T-helper 1 cell treated with Interleukin-12 subunit alpha and Interleukin-12 subunit beta and Interleukin-4 antibody, amounts not matched to agents 30 ng/mL and 1 ng/mL, for 36 hours (primary cell): ENCODE measurements at regions not wholly inside any gene's neighbourhood (a gene's known extent, or its start where the extent isn't known, plus 50 kb on each side); places are given as distances from the start of the nearest gene placed in this dataset.

Experiments used
- intact Hi-C: fragments of 100-400 bp; cut with micrococcal nuclease; formaldehyde crosslinking; loops from one replicate; pipeline ENCODE4 v1.15.1; 2024

DNA sequence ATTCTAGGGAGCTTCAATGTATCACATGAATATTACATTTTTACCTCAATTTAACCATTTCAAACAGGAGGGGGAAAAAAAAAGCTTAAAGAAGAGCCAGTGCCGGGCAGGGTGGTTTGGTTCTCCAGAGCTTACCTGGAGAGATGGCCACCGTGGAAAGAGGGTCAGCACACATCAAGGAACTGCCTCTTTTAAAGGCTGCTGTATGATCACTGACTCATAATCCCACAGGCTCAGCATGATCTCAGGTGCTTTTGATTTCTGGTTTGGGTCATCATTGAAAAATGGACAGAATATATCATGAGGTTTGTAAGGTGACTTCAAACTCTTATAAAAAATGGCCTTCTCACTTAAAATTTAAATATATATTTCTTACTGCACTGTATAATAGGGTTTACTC is 67.5 kb upstream of the MDFIC start:
- intact Hi-C loops = no loop called here

DNA sequence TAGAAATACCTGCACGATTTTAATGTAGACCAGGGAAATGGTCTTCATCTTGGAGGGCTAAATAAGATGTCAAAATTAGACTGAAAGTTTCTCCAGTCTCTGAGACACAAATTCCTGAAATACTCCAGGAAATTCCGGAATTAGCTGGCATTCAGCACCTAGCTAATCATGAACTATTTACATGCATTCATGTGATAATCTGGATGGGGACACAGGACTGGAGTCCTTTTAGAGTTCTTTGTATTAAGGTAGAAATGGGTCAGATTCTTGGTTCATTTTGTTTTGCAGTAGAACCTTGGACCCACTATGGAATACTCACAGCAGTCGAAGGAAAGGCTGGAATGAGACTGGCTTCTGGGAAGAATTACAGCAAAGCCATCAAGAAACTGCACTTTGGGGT is 65.3 kb upstream of the MDFIC start:
- intact Hi-C loops = no loop called here

DNA sequence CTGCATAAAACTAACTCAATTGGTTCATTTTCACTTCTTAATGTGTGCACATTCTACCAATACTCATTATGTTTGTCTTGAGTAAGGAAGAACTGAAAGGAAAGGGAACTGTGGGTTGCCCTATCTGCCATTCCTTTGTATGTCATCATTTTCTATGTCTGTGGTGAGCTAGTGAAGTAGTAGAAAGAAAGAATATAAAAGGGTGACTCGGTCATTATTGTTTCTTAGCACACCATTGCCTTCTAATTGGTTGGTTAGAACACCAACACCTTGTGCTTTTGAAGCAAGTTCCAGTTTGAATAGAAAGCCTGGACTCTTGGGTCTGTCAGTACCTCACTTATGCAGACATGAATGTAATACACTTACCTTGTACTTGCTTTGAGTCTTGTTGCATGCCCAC is 64.3 kb upstream of the MDFIC start:
- intact Hi-C loops = no loop called here

DNA sequence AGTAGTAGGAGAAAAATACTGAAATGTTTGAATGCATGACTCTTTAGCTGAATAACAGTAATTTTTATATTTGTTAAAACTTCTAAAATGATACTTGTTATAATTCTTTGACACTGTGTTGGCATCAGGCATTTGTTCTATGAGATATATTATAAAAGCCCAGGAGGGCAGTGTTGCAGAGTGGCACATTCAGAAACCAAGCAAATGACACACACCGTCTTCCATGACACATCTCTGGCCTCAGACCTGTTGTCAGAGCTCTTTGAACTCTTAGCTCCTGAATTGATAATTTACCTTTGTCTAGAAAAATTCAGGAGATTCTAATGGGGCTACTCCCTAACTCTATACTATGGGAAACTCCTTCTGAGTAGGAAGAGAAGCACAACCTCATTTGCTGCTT is 62.4 kb upstream of the MDFIC start:
- intact Hi-C loops = no loop called here

DNA sequence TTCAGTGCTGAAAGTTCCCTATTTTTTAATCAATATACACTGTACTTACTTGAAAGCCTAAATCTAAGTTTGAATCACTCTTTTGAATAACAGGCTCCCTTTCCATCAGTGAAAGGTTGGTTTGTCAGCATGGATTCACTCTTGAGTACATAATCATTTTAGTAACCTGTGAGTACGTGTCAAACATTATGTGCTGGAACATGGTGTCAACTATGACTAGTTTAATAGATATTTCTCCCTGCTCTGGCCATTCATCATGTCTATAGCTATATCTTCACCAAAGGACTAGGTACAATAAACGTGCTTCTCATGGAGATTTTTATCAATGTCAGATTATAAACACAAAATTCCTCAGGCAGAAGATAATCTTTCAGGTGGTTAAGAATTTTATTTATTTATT is 61.7 kb upstream of the MDFIC start:
- intact Hi-C loops = loop anchor here (10.0 kb wide), 1 partner anchor 1265 kb away; no protein-coding TSS in a partner anchor

DNA sequence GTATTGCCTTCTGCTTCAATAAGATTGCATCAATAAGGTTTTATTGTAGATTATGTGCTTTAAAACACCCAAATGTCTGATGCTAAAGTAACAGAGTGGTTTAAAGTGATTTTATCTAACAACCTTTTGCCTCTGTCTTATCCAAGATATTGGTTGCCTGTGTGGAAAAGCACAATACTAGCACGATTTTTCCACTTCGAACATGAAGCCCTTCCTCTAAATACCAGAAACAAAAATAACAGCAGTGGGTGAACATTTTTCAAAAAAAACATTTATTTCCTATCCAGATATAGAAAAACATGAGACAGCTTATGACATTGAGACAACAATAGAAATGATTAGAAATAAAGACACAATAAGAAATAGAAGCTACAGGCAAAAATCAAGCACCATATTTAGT is 59.5 kb upstream of the MDFIC start:
- intact Hi-C loops = loop anchor here (10.0 kb wide), 1 partner anchor 1262 kb away; no protein-coding TSS in a partner anchor

DNA sequence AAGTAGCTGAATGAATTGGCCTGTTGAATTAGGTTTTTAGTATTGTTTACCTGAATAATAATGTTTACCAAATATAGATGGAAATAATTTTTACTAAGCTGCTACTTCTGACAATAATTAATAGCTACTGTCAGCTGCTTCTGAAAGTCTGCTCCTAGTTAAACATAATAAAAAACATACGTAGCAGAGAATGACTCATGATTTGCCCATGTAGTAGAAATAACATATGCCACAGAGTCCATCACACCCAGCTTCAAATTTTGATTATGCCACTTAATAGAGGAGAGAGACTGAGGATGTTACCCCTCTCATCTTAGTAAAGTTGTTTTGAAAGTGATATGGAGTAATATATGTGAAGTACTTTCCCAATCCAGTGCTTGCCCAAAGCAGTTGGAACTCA is 57.6 kb upstream of the MDFIC start:
- intact Hi-C loops = loop anchor here (2.0 to 10.0 kb wide), 5 partner anchors 59 to 1261 kb away; partner anchors contain the start of gene MDFIC

DNA sequence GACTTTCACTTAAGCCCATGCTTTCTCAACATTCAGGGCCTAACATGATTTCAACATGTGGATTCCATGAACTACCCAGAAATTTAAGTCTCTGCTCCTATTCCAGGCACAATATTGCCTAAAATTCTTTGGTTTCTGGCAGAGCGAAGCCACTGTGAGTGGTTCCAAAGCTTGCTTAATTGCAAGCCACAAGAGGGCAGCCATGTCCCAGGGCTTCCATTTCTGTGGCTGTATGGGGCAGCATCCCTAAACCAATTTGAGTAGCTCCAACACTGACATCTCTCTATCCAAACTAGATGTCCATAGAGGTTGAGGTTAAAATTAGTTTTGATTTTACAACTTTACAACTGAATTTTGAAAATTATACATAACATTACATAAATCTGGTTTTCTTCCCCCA is 56.3 kb upstream of the MDFIC start:
- intact Hi-C loops = loop anchor here (1.0 to 10.0 kb wide), 10 partner anchors 57 to 1259 kb away; partner anchors contain the start of gene MDFIC
